Retina (tissue), 1 donor: ENCODE measurements at regions not wholly inside any gene's neighbourhood (a gene's known extent, or its start where the extent isn't known, plus 50 kb on each side); places are given as distances from the start of the nearest gene placed in this dataset.
"Not testable (repeated sequence)": the region's sequence is repeated elsewhere in the genome, so short reads cannot be mapped to it uniquely, and the experiment has no call there.

ENCODE experiments used
- DNase-seq: peaks from one replicate; pipeline ENCODE4 v3.0.0-alpha.2; 2016

- DNase-seq: peak; percentile 66
Observed at GRCh38 chr6:101114703-101115102, 233.6 kb upstream of the ASCC3 start.

DNA sequence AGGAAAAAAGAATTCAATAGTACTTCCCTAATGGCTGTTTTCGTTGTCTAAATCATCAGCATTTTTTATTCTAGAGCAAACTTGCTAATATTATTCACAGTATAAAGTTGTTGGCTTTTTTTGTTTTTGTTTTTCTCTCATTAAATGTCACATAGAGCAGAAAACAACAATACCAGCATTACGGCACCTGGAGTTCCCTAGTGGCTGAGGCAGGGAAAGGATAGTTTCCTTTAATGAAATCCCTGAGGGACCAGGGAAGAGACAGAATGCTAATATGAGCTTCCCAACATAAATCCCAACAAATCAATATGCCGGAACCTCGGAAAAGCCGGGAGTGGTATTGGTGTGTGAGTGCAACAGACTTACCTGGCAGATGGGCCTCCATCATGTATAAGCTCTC is 235.2 kb upstream of the ASCC3 start:
- DNase-seq: no peak

- DNase-seq: peak; percentile 35
Observed at GRCh38 chr6:101117393-101118135, 236.4 kb upstream of the ASCC3 start.

- no peak for DNase-seq
Observed at GRCh38 chr6:101118136-101118396, 236.9 kb upstream of the ASCC3 start.

GRCh38 chr6:101120747-101121146 is 239.6 kb upstream of the ASCC3 start:
- no peak for DNase-seq

- DNase-seq: no peak
Observed at GRCh38 chr6:101125380-101125971, 244.3 kb upstream of the ASCC3 start.

GRCh38 chr6:101126501-101126900 is 245.4 kb upstream of the ASCC3 start:
- DNase-seq: no peak

DNA sequence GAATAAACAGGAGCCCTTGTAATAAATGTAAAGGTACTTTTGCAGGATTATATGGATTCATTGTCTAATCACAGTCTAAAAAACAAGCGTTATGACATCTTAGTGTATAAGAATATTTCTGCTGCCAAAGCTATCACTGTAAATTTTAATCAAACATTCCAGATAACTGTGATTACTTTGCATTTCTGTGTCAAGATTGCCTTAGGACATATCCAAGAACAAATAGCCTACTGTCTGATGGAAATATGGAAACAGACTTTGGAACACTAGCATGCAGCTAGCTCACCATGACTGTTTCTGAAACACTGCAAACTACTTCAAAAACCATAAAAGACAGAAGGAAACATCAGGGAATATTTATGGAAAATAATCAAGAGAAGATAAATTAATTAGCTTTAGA is 248.7 kb upstream of the ASCC3 start:
- DNase-seq: no peak

- DNase-seq: no peak
Observed at GRCh38 chr6:101146389-101146788, 247.1 kb upstream of the GRIK2 start.

DNA sequence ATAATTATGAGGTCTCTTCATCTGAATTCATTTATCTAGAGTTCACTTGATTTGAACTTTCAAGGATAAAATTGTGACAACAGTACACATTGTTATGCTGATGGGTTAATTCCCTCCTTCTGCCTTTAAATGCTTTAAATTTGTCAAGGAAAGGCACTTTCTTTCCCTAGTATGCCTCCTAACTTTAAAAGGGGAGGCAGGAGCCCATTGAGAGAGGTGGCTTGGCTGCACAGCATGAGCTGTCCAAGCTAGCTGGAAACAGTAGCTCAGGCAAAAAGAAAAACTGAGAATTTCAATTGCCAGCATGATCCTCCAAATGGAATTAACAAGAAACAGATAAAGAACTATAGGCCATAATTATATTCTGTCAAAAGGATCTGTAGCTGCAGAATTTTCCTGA is 243.3 kb upstream of the GRIK2 start:
- peak; percentile 20 for DNase-seq

DNA sequence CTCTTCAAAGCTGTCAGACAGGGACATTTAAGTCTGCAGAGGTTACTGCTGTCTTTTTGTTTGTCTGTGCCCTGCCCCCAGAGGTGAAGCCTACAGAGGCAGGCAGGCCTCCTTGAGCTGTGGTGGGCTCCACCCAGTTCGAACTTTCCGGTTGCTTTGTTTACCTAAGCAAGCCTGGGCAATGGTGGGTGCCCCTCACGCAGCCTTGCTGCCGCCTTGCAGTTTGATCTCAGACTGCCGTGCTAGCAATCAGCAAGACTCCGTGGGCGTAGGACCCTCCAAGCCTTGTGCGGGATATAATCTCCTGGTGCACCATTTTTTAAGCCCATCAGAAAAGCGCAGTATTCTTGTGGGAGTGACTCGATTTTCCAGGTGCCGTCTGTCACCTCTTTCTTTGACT is 235.9 kb upstream of the GRIK2 start:
- not testable (repeated sequence) for DNase-seq

DNA sequence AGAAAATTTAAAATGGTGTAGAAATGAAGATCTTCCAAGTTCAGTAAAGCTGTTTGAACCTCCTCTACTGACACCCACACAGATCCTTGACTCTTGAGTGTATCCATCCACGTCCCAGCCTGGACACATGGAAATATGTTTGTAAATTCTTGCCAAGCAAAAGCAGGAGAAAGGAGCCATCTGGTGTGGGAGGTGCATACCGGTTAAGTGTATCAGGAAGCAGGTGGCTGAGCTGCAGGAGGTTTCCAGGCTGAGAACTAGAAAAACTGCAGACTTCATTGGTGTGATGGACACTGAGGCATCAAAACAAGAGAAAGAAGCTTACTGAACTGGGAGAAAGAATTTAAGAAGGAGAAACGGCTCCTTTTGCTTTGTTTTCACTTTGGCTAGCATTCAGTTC is 229.9 kb upstream of the GRIK2 start:
- peak; percentile 11 for DNase-seq

DNA sequence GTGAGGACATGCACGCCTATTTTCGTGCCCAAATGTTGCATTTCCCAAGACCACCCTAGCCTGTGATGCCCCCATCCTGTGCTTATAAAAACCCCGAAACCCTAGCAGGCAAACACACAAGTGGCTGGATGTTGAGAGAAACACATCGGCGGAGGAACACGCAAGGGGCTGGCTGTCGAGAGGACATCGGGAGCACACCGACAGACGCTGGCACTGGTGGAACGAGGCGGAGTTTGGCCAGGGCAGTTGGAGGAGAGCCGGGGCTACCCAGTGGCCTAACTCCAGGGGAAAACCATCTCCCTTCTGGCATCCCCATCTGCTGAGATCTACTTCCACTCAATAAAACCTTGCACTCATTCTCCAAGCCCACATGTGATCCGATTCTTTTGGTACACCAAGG is 225.9 kb upstream of the GRIK2 start:
- DNase-seq: no peak

- not testable (repeated sequence) for DNase-seq
Observed at GRCh38 chr6:101171049-101171448, 222.5 kb upstream of the GRIK2 start.

DNA sequence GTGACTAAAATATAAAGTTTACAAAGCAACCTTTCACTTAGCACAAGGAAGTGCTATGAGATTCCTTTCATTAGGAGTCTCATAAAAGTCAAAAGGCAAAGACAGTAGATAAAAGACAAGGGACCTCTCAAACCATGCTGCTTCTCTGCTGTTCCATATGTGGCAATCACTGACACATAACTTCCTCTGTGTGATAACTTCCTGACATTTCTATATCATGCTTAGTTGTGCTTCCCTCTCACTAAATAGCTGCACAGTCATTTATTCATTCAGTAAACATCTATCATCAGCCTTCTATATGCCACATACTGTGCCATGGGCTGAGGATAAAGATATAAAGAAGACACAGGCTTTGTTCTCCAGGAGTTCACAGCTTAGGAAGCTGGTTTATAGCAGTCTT is 214.8 kb upstream of the GRIK2 start:
- no peak for DNase-seq

GRCh38 chr6:101181006-101181405 is 212.5 kb upstream of the GRIK2 start:
- DNase-seq: no peak

DNA sequence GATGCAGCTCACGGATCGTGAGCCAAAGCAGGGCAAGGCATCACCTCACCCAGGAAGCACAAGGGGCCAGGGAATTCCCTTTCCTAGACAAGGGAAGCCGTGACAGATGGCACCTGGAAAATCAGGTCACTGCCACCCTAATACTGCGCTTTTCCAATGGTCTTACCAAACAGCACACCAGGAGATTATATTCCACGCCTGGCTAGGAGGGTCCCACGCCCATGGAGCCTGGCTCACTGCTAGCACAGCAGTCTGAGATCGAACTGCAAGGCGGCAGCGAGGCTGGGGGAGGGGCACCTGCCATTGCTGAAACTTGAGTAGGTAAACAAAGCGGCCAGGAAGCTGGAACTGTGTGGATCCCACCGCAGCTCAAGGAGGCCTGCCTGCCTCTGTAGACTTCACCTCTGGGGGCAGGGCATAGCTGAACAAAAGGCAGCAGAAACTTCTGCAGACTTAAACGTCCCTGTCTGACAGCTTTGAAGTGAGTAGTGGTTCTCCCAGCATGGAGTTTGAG is 205.2 kb upstream of the GRIK2 start:
- not testable (repeated sequence) for DNase-seq

GRCh38 chr6:101195588-101195987 is 197.9 kb upstream of the GRIK2 start:
- no peak for DNase-seq

- no peak for DNase-seq
Observed at GRCh38 chr6:101199441-101199840, 194.1 kb upstream of the GRIK2 start.

GRCh38 chr6:101202867-101203374 is 190.6 kb upstream of the GRIK2 start:
- no peak for DNase-seq

DNA sequence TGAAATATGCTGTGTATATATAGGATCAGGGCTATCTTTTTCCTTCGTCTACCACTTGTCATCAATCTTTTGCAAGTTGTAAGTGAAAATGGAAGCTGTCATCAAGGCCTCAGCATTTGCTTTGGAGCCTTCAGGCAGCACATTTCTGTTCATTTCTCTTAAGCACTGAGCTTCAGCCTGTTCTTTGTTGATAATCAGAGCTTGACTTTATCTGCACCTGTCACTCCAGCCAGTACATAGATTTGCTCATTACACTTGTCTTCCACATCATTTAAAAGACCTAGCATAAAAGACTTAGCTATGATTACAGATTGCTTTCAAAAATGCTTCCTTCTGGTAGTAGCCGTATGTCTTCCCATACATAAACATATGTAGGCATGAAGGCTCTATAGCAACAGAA is 189.8 kb upstream of the GRIK2 start:
- DNase-seq: no peak

DNA sequence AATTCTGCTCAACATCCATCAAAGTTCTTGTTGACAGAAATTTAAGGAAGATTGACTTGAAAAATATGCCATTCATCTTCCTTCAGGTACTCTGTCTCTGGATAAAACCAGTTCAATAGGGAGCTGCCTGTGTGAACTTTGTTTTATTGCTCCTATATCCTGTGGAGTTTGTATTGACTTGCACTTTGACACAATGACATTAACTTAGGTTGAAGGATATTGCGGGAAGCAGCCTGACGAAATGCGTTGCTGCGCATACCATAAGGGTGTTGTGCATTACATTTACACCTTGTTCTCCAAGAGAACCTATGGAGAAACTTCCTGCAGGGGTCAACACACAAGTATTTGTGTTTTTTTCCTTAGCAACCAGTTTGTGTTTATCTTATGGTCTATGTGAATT is 185.4 kb upstream of the GRIK2 start:
- no peak for DNase-seq

- DNase-seq: no peak
Observed at GRCh38 chr6:101212640-101213039, 180.9 kb upstream of the GRIK2 start.

- no peak for DNase-seq
Observed at GRCh38 chr6:101222007-101222406, 171.5 kb upstream of the GRIK2 start.

DNA sequence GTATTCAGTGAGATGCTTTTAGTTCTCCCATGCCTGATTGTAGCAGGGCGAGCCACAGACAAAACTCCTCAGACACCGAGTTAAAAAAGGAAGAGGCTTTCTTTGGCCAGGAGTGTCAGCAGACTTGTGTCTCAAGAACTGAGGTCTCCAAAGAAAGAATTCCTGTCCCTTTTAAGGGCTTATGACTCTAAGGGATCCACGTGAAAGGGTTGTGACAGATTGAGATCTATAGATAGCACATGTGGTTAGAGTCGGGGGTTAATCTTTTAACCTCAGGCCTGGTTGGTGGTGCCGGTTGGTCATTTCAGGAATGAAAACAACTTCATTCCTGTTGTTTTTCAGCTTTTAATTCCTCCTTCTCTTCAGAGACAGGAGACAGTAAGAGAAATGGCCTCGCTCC is 168.8 kb upstream of the GRIK2 start:
- DNase-seq: no peak
